ENCODE measurements at regions not wholly inside any gene's neighbourhood (a gene's known extent, or its start where the extent isn't known, plus 50 kb on each side); places are given as distances from the start of the nearest gene placed in this dataset.

DNA sequence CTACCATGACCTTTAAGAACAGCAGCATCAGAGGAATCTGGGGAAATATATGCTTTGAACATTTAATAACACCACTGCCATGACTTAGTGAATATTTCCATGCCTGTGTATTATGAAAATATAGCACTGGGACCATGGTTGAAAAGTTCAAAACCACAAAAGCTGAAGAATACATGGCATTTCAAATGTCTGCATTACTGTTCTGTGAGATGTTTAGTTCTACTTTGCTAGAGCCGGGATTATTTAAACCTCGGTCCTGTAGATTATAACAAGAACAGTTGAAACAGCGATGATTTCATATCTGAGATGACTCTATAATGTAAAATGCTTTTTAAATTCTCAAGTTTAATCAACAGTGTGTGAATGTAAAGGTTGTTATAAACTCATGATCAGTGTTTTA lies 126.7 kb upstream of the AGA start:
- Histone ChIP-seq H4K20me1 (ENCODE audit: insufficient read depth, low read length) (no peaks in the 10 kb centered on the region), H3K4me2 (ENCODE audit: insufficient read depth, low read length) (no peak overlapping the region), H3K4me3 (ENCODE audit: low read depth in 1 of 2, low read length in 2 of 2) (no peak overlapping the region), H3K9ac (ENCODE audit: low read depth, low read length) (no peak overlapping the region), H3K36me3 (ENCODE audit: insufficient read depth, low read length) (no peaks in the 10 kb centered on the region), H2AFZ (ENCODE audit: low read depth, low read length) (no peak overlapping the region), H3K27me3 (ENCODE audit: insufficient read depth, low read length, poor library complexity) (peaks cover 9% of the 10 kb centered on the region), H3K4me1 (ENCODE audit: insufficient read depth, low read length) (no peaks in the 10 kb centered on the region), H3K27ac (ENCODE audit: low read length) (no peak overlapping the region), H3K79me2 (ENCODE audit: insufficient read depth, low read length) (no peaks in the 10 kb centered on the region), H3K9me3 (ENCODE audit: insufficient read depth, low read length, severe bottlenecking) (no peaks in the 10 kb centered on the region)
- ATAC-seq (ENCODE audit: insufficient read depth, low read depth) (no peak), DNase-seq (no peak)
- TF ChIP-seq, protein P1, sequence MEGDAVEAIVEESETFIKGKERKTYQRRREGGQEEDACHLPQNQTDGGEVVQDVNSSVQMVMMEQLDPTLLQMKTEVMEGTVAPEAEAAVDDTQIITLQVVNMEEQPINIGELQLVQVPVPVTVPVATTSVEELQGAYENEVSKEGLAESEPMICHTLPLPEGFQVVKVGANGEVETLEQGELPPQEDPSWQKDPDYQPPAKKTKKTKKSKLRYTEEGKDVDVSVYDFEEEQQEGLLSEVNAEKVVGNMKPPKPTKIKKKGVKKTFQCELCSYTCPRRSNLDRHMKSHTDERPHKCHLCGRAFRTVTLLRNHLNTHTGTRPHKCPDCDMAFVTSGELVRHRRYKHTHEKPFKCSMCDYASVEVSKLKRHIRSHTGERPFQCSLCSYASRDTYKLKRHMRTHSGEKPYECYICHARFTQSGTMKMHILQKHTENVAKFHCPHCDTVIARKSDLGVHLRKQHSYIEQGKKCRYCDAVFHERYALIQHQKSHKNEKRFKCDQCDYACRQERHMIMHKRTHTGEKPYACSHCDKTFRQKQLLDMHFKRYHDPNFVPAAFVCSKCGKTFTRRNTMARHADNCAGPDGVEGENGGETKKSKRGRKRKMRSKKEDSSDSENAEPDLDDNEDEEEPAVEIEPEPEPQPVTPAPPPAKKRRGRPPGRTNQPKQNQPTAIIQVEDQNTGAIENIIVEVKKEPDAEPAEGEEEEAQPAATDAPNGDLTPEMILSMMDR (IDR thresholded peaks at IDR 0.05; ENCODE audit: borderline replicate concordance, extremely low read depth, low read length, poor library complexity, severe bottlenecking), result no peak
- no peak for TF ChIP-seq EZH2 (IDR thresholded peaks at IDR 0.05; ENCODE audit: borderline replicate concordance, low read depth, low read length, severe bottlenecking)

DNA sequence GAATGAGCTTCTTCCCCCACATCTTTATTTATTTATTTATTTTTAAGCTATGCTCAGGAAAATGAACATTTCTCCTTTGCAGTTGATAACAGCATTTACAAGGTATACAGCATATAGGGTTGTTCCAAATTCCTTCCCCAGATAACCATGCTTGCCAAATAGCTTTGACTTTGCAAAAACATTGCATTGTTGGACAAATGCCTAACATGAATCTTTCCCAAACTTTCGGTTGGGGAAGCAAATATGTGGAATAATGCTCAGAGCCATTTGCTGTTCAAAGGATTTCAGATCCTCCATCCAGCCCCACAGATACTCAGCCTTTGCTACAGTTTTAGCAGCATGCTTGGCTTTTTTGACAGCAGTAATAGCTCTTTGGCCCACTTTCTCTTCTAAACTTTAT lies 127.2 kb upstream of the AGA start:
- DNase-seq (no peak), ATAC-seq (ENCODE audit: insufficient read depth, low read depth) (no peak)
- Histone ChIP-seq H3K4me3 (ENCODE audit: low read depth in 1 of 2, low read length in 2 of 2) (no peak overlapping the region), H3K9ac (ENCODE audit: low read depth, low read length) (no peak overlapping the region), H3K4me2 (ENCODE audit: insufficient read depth, low read length) (no peak overlapping the region), H3K79me2 (ENCODE audit: insufficient read depth, low read length) (no peaks in the 10 kb centered on the region), H3K9me3 (ENCODE audit: insufficient read depth, low read length, severe bottlenecking) (no peaks in the 10 kb centered on the region), H3K27ac (ENCODE audit: low read length) (no peak overlapping the region), H3K36me3 (ENCODE audit: insufficient read depth, low read length) (no peaks in the 10 kb centered on the region), H3K27me3 (ENCODE audit: insufficient read depth, low read length, poor library complexity) (peaks cover 9% of the 10 kb centered on the region), H3K4me1 (ENCODE audit: insufficient read depth, low read length) (no peaks in the 10 kb centered on the region), H2AFZ (ENCODE audit: low read depth, low read length) (no peak overlapping the region), H4K20me1 (ENCODE audit: insufficient read depth, low read length) (no peaks in the 10 kb centered on the region)
- TF ChIP-seq, protein P1 (IDR thresholded peaks at IDR 0.05; ENCODE audit: borderline replicate concordance, extremely low read depth, low read length, poor library complexity, severe bottlenecking), result no peak

DNA sequence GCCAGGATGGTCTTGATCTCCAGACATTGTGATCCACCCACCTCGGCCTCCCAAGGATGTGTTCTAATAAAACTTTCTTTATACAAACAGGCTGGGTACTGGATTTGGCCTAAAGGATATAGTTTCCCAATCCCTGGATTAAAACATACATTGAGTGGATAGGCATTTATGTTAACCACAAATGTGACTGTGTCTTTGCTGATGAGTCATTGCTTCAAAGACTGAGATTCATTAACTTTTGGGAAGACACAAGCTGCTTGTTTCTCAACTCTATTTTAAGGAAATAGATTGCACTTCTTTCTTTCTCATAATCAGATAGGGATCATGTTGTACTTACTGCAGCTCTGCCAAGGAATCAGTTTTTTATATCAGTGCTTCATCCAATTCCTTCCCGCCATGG lies 131.3 kb upstream of the AGA start:
- Histone ChIP-seq H3K27me3 (ENCODE audit: insufficient read depth, low read length, poor library complexity) (peaks cover 18% of the 10 kb centered on the region), H3K4me2 (ENCODE audit: insufficient read depth, low read length) (no peak overlapping the region), H3K9me3 (ENCODE audit: insufficient read depth, low read length, severe bottlenecking) (no peaks in the 10 kb centered on the region), H3K27ac (ENCODE audit: low read length) (no peak overlapping the region), H3K4me3 (ENCODE audit: low read depth in 1 of 2, low read length in 2 of 2) (no peak overlapping the region), H3K79me2 (ENCODE audit: insufficient read depth, low read length) (no peaks in the 10 kb centered on the region), H3K36me3 (ENCODE audit: insufficient read depth, low read length) (no peaks in the 10 kb centered on the region), H2AFZ (ENCODE audit: low read depth, low read length) (no peak overlapping the region), H4K20me1 (ENCODE audit: insufficient read depth, low read length) (no peaks in the 10 kb centered on the region), H3K9ac (ENCODE audit: low read depth, low read length) (no peak overlapping the region), H3K4me1 (ENCODE audit: insufficient read depth, low read length) (no peaks in the 10 kb centered on the region)
- ATAC-seq (ENCODE audit: insufficient read depth, low read depth), result no peak
- DNase-seq, result no peak
- TF ChIP-seq, protein P1 (IDR thresholded peaks at IDR 0.05; ENCODE audit: borderline replicate concordance, extremely low read depth, low read length, poor library complexity, severe bottlenecking), result no peak
- no peak for TF ChIP-seq EZH2 (IDR thresholded peaks at IDR 0.05; ENCODE audit: borderline replicate concordance, low read depth, low read length, severe bottlenecking)

DNA sequence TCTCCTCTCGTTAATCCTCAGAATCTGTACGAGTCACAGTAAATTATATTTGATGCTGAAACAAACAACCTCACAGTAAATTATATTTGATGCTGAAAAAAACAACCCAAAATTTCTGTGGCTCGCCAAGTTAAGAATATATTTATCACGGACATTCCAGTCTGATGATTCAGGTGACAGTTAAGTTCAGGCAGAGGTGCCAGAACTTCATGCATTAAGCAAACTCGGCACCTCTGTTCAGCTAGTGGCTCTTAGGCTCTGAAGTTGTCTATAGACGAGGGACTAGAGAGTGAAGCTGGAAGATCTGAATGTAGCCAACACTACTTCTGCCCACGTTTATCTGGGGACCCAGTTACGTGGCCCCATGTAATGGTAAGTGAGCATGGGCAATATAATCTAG lies 132.2 kb upstream of the AGA start:
- Histone ChIP-seq H3K27ac (ENCODE audit: low read length) (no peak overlapping the region), H4K20me1 (ENCODE audit: insufficient read depth, low read length) (no peaks in the 10 kb centered on the region), H3K4me3 (ENCODE audit: low read depth in 1 of 2, low read length in 2 of 2) (no peak overlapping the region), H3K4me1 (ENCODE audit: insufficient read depth, low read length) (no peaks in the 10 kb centered on the region), H2AFZ (ENCODE audit: low read depth, low read length) (no peak overlapping the region), H3K9me3 (ENCODE audit: insufficient read depth, low read length, severe bottlenecking) (no peaks in the 10 kb centered on the region), H3K79me2 (ENCODE audit: insufficient read depth, low read length) (no peaks in the 10 kb centered on the region), H3K4me2 (ENCODE audit: insufficient read depth, low read length) (no peak overlapping the region), H3K36me3 (ENCODE audit: insufficient read depth, low read length) (no peaks in the 10 kb centered on the region), H3K9ac (ENCODE audit: low read depth, low read length) (no peak overlapping the region), H3K27me3 (ENCODE audit: insufficient read depth, low read length, poor library complexity) (peaks cover 17% of the 10 kb centered on the region)
- no peak for TF ChIP-seq EZH2 (IDR thresholded peaks at IDR 0.05; ENCODE audit: borderline replicate concordance, low read depth, low read length, severe bottlenecking)
- TF ChIP-seq, protein P1 (IDR thresholded peaks at IDR 0.05; ENCODE audit: borderline replicate concordance, extremely low read depth, low read length, poor library complexity, severe bottlenecking), result no peak
- DNase-seq (no peak), ATAC-seq (ENCODE audit: insufficient read depth, low read depth) (no peak)
